ENCODE measurements at regions not wholly inside any gene's neighbourhood (a gene's known extent, or its start where the extent isn't known, plus 50 kb on each side); places are given as distances from the start of the nearest gene placed in this dataset.

- H3K36me3 Mint-ChIP-seq (ENCODE audit: insufficient read depth in 1 of 3, low read depth in 3 of 3) = peaks cover 0 to 2% (median 0%) of the 10 kb centered on the region in 3 experiments; a peak in 1 of 7 replicates
- Histone ChIP-seq H2BK15ac (ENCODE audit: low read depth, low read length) (no peak overlapping the region), H2BK5ac (ENCODE audit: insufficient read length, low read length) (no peak overlapping the region), H3K4me2 (ENCODE audit: insufficient read depth, insufficient read length, low read length) (no peak overlapping the region), H3K23me2 (ENCODE audit: insufficient read length, low read depth, low read length, poor library complexity, severe bottlenecking) (no peaks in the 10 kb centered on the region), H3K79me2 (ENCODE audit: insufficient read depth, low read length) (no peaks in the 10 kb centered on the region), H2BK120ac (ENCODE audit: low read depth, low read length, poor library complexity, severe bottlenecking) (no peak overlapping the region), H4K20me1 (ENCODE audit: control insufficient read depth, insufficient read depth, insufficient read length) (no peaks in the 10 kb centered on the region), H3K9ac (ENCODE audit: extremely low read depth, insufficient read length, low read length) (no peak overlapping the region), H3T11ph (ENCODE audit: low read length) (no peak overlapping the region), H3K27me3 (ENCODE audit: insufficient read depth, low read length) (no peaks in the 10 kb centered on the region), H3K56ac (ENCODE audit: insufficient read length, low read depth, low read length) (no peak overlapping the region), H3K18ac (ENCODE audit: insufficient read length, low read depth, low read length) (no peak overlapping the region), H4K5ac (ENCODE audit: insufficient read length, low read depth, low read length) (no peak overlapping the region), H3K9me3 (ENCODE audit: control insufficient read depth, low read depth, low read length) (no peaks in the 10 kb centered on the region), H2AFZ (ENCODE audit: low read length) (no peak overlapping the region), H3K27ac (ENCODE audit: insufficient read length, low read depth, low read length) (no peak overlapping the region), H2BK20ac (ENCODE audit: low read depth, low read length, poor library complexity, severe bottlenecking) (no peak overlapping the region), H3K14ac (ENCODE audit: insufficient read depth, low read length) (no peak overlapping the region), H4K8ac (replicated peaks; ENCODE audit: insufficient read length, low read depth, low read length) (no peak overlapping the region), H3K79me1 (ENCODE audit: insufficient read depth, low read depth, low read length, poor library complexity, severe bottlenecking) (no peaks in the 10 kb centered on the region), H3K23ac (ENCODE audit: insufficient read length, low read depth, low read length) (no peak overlapping the region), H4K91ac (ENCODE audit: insufficient read length, low read depth, low read length) (no peak overlapping the region), H2BK12ac (ENCODE audit: insufficient read length, low read depth, low read length) (no peak overlapping the region), H2AK5ac (ENCODE audit: insufficient read length, low read length) (no peak overlapping the region), H3K4me1 (ENCODE audit: insufficient read depth, low read length) (peaks cover 10% of the 10 kb centered on the region), H3K4ac (ENCODE audit: low read depth, low read length) (no peak overlapping the region)
- no peak overlapping the region for H3K27ac Mint-ChIP-seq
- peaks cover 0 to 2% of the 10 kb centered on the region in 2 experiments; a peak in 2 of 5 replicates for H3K9me3 Mint-ChIP-seq
- no peaks in the 10 kb centered on the region; the same call in 1 of the 2 replicates for H3K27me3 Mint-ChIP-seq (ENCODE audit: low read depth)
- no peak for DNase-seq
- WGBS (ENCODE audit: extremely low coverage, insufficient read length, low lambda C conversion rate) = no CpG with 5 or more reads among the region's 1 CpG
- peaks cover 19 to 23% of the 10 kb centered on the region in 2 experiments for H3K4me1 Mint-ChIP-seq
- H3K4me3 Mint-ChIP-seq = no peak overlapping the region
- TF ChIP-seq, protein P1, sequence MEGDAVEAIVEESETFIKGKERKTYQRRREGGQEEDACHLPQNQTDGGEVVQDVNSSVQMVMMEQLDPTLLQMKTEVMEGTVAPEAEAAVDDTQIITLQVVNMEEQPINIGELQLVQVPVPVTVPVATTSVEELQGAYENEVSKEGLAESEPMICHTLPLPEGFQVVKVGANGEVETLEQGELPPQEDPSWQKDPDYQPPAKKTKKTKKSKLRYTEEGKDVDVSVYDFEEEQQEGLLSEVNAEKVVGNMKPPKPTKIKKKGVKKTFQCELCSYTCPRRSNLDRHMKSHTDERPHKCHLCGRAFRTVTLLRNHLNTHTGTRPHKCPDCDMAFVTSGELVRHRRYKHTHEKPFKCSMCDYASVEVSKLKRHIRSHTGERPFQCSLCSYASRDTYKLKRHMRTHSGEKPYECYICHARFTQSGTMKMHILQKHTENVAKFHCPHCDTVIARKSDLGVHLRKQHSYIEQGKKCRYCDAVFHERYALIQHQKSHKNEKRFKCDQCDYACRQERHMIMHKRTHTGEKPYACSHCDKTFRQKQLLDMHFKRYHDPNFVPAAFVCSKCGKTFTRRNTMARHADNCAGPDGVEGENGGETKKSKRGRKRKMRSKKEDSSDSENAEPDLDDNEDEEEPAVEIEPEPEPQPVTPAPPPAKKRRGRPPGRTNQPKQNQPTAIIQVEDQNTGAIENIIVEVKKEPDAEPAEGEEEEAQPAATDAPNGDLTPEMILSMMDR (conservative IDR thresholded peaks at IDR 0.05) = no peak
Measured at GRCh38 chr5:5675511-5675910, 253.0 kb downstream of the ICE1 start.
